NCI-H1092 (cell line): ENCODE measurements at regions not wholly inside any gene's neighbourhood (a gene's known extent, or its start where the extent isn't known, plus 50 kb on each side); places are given as distances from the start of the nearest gene placed in this dataset.
"Not testable (repeated sequence)": the region's sequence is repeated elsewhere in the genome, so short reads cannot be mapped to it uniquely, and the experiment has no call there.

ENCODE experiments used
- DNase-seq: peaks from one replicate; lab custom pipeline; 2025; lab: John Stamatoyannopoulos, UW

DNA sequence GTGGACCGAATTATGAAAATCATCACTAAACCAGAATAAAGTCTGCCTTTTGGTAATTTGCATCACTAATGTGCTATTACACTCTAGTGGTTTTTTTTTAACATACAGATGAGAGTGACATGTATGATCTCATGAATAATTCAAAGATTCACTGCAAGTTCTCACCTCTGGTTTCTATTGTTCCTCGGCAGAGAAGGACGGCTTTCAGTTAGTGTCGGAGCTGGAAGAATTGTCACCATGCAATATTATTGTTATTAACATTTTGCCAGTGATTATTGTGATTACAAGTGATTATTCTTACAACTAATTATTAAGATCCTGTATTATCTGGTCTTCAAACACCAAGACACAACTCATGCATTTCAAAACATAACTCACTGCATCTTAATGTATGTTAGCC lies 366.6 kb upstream of the RPS23 start:
- no peak for DNase-seq

DNA sequence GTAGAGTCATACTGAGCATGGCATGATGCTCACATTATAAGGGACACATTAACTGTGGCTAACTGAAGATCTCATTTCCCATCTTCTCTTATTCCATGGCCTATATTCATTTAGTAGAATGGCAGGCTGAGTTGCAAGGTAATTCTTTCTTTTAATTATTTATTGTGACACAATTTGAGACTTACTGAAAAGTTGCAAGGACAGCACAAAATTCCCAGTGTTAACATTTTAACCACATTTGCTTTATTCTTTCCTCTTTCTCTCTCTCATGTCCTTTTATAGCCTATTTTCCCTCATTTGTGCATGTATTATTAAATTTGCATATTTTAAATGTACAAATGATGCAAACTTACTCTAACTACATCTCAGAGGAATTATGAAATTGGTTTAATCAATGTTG lies 366.1 kb upstream of the RPS23 start:
- no peak for DNase-seq

DNA sequence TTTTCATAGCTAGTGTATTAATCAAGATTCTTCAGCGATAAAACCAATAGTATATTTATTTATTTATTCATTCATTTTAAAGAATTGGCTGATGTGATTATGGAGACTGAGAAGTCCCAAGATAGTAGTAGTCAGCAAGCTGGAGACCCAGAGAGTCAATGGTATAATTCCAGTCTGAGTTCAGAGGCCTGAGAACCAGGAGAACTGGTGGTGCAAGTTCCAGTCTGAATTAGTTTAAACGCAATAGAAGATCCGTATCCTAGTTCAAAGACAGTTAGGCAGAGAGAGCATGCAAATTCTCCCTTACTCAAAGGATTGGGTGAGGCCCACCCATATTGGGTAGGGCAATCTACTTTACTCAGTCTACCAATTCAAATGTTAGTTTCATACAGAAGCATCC lies 364.2 kb upstream of the RPS23 start:
- no peak for DNase-seq

DNA sequence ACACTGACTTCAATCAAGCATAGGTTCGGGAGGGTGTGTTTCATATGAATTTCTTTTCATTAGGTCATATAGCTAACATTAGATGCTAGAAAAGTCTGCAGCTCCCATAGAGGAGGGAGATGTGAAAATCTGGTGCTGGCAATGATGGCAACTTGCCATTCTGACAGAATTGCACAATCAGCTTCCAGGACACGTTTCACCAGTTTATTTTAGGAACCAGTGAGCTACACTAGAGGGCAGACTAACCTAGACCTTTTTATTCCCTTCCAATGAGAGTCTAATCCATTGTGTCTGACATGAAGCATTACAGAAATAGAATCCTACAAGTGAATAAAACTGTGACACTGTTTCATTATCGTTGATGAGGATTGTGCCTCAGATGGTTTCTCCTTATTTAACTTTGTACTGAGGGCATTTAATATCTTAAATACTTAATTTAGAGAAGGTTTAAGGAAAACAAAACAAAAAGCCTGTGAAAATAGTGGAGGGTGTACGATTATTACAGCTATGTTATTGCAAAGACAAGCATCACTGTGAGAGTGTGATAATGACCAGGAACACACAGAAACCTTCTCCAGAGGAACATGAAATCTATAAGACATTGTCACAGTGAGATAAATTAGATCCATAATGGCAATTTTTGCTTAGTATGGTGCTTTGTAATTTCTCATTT lies 363.3 kb upstream of the RPS23 start:
- DNase-seq: peak; percentile 23

- DNase-seq: no peak
These were observed 362.8 kb upstream of the RPS23 start for GRCh38 chr5:82640916-82641315.

- DNase-seq: no peak
These were observed 361.4 kb upstream of the RPS23 start for GRCh38 chr5:82639393-82640144.

- no peak for DNase-seq
These were observed 358.4 kb upstream of the RPS23 start for GRCh38 chr5:82636591-82636990.

GRCh38 chr5:82635561-82636288 lies 357.6 kb upstream of the RPS23 start:
- no peak for DNase-seq

GRCh38 chr5:82628364-82628910 lies 350.3 kb upstream of the RPS23 start:
- no peak for DNase-seq

- DNase-seq: not testable (repeated sequence)
These were observed 348.9 kb upstream of the RPS23 start for GRCh38 chr5:82626905-82627591.

DNA sequence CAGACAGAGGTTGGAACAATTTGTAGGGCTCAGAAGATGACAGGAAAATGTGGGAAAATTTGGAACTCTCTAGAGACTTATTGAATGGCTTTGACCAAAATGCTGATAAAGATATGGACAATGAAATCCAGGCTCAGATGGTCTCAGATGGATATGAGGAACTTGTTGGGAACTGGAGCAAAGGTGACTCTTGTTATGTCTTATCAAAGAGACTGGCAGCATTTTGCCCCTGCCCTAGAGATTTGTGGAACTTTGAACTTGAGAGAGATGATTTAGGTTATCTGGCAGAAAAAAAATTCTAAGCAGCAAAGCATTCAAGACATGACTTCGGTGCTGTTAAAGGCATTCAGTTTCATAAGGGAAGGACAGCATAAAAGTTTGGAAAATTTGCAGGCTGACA lies 347.9 kb upstream of the RPS23 start:
- not testable (repeated sequence) for DNase-seq

DNA sequence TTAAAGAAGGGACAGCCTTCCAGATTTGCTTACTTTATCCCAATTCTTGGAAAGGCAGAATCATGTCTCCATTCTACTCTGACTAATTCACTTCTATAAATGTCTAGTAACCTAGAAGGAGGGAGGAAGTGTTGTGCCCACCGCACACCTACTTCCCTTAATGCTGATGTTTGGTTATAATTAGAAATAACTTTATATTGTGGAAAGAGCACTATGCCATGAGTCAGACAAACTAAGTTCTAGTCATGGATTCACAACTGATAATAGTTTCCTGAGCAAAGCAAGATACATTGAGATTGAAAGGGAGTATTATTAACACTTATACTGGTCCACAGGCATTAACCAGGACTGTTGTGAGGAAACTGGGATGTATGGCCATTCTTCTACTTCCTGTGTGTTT lies 345.9 kb upstream of the RPS23 start:
- no peak for DNase-seq

- no peak for DNase-seq
These were observed 344.8 kb upstream of the RPS23 start for GRCh38 chr5:82622711-82623514.

DNA sequence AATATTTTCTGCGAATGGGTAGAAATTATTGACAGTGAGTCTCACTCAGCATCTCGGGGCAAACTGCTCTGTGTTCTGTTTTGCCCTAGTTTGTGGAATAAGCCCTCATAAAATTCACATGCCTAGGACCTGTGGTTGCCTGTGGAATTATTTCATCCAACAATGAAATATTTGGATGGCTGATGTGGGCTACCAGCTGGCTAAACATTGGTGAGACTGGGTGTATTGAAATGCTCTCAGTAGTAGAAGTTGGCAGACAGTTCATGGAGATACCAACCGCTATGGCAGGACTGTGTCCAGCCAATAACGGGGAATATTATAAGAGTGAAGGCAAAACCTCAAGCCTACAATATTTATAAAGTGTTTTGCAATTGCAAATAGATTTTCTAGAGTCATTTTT lies 344.1 kb upstream of the RPS23 start:
- DNase-seq: no peak

DNA sequence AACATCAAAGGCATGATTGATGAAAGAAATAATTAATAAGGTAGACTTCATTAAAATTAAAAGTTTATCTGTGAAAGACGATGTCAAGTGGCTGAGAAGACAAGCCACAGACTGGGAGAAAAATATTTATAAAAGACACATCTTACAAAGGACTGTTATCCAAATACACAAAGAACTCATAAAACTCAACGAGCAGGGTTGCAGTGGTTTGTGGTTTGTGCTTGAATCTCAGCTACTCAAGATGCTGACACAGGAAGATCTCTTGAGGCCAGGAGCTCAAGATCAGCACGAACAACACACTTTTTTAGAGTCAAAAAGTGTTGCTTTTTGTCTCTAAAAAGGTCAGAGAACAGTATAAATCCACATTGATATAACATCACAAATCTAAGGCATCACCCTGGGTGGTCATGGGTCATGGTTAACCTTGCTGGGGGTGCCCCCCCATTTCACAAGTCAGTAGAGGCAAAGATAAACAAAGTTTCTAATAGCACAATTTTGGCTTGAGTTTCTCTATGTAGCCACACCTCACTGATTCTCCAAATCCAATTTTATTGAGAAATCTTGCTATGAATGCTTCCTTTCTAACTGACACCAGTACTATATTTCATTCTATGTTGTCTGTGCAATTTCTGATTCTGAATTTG lies 342.9 kb upstream of the RPS23 start:
- no peak for DNase-seq

DNA sequence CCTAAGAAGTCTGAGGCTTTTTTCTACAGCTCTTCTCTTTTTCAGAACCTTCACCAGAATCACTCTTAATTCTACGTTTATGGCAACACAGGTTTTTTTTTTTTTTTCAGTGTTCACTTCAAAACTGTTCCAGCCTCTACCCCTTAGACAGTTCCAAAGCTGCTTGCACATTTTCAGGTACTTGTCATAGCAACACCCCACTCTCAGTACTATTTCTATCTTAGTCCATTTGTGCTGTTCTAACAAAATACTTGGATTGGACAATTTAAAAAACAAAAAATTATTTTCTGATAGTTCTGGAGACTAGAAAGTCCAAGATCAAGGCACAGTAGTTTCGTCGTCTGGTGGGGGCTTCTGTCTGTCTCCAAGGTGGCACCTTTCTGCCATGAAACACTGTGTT lies 340.9 kb upstream of the RPS23 start:
- no peak for DNase-seq

DNA sequence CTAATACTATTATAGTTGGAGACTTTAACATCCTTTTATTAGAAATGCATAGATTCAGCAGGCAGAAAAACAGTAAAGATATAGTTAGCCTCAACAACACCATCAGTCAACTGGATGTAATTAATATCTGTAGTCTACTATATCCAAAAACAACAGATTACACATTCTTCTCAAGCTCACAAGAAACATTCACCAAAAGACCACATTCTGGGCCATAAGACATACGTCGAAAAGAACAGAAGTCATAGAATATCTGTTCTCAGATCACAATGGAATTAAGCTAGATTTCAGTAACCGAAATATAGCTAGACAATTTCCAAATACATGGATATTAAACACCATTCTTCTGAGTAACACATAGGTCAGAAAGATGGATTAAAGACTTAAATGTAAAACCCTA lies 336.6 kb upstream of the RPS23 start:
- no peak for DNase-seq

GRCh38 chr5:82613891-82614290 lies 335.7 kb upstream of the RPS23 start:
- DNase-seq: no peak

DNA sequence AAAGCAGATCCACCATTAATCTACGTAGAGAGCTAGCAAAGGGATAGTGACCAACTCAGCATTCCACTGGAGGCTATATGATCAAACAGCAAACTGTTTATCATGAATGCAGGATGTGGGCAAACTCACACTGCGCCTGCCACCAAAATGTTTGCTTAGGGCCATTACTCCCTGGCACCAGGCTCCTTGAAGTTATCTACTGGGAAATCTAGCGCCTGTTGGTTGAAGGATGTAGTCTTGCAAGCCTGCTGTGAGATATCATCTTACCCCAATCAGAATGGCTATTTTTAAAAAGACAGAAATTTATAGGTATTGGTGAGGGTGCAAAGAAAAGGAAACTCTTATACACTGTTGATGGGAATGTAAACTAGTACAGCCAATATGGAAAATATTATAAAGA lies 332.5 kb upstream of the RPS23 start:
- no peak for DNase-seq

DNA sequence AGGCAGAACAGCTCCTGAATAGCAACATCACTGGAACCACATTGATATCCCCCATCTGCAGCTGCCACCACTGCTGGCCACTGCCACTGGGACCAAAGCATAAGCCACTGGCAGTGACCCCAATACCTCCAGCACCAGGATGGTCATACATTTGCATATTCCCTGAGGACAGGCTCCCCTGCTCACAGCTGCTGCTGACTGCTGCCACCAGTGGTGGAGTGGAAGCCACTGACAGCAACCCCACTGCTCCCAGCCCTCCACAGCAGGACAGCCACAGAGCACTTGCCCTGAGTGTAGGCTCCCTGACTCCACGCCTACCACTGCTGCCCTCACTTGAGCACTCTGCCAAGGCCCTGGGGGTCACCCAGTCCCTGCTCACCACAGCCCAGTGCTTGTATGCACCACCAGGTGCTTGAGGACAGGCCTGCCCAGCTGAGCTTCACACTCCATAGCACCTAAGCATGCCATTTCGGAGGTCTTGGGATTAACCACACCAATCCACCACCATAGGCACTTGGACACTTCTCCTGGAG lies 327.4 kb upstream of the RPS23 start:
- DNase-seq: no peak
